Hypothalamus (tissue), 51 donors: ENCODE measurements at regions not wholly inside any gene's neighbourhood (a gene's known extent, or its start where the extent isn't known, plus 50 kb on each side); places are given as distances from the start of the nearest gene placed in this dataset.

Source experiments
- DNase-seq, 51 donors: peaks; one replicate each; lab custom pipeline; 2025; lab: John Stamatoyannopoulos, UW

GRCh38 chr3:73727854-73728253 is 103.1 kb upstream of the PDZRN3 start:
- peak in 1 of 51 donors; percentile 33 for DNase-seq

GRCh38 chr3:73727117-73727821 is 102.5 kb upstream of the PDZRN3 start:
- DNase-seq = peak in 3 of 51 donors; percentile 10 to 35 (median 22)

GRCh38 chr3:73723596-73723995 is 98.9 kb upstream of the PDZRN3 start:
- no peak for DNase-seq

DNA sequence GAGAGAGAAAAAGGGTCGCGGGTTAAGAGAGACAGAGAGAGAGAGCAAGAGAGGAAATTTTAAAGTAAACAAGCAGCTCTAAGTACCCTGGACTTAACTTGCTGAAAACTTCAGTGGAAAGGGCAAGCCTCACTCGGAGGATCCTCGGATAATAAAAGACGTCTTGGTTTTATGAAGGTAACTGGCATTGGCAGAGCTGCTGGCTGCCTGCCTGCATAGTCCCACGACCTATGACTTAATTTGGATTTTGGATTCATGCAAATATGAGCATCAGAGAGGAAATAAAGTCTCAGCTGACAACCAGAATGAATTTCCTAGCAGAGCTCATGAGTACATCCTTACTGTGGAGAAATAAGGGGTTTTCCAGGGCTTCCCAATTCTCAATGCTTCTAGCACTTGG is 95.1 kb upstream of the PDZRN3 start:
- peak in 4 of 51 donors; percentile 1 to 56 (median 5) for DNase-seq

- peak in 1 of 51 donors; percentile 56 for DNase-seq
These were observed 94.7 kb upstream of the PDZRN3 start for GRCh38 chr3:73719413-73719851.

GRCh38 chr3:73718326-73719110 is 93.8 kb upstream of the PDZRN3 start:
- no peak for DNase-seq

DNA sequence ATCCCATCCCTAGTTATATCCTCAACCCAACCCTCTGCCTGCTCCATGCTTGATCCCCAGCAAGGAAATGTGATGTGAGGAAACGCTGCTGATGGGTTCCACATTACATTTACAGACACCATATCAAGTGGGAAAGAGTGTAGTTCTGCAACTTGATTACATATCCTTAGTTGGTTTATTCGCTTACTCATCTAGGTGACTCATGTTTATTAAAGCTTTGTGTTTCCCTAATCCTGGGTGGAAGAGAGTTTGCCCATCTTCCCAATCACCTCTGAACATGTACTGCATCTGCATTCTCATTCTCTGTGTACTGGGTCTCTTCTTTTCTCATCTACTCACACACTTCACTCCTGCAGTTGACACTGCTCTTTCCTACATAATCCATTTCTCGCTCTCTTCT is 91.7 kb upstream of the PDZRN3 start:
- DNase-seq = no peak

- no peak for DNase-seq
These were observed 85.6 kb upstream of the PDZRN3 start for GRCh38 chr3:73710340-73710739.

- DNase-seq = no peak
These were observed 85.0 kb upstream of the PDZRN3 start for GRCh38 chr3:73709712-73710111.

DNA sequence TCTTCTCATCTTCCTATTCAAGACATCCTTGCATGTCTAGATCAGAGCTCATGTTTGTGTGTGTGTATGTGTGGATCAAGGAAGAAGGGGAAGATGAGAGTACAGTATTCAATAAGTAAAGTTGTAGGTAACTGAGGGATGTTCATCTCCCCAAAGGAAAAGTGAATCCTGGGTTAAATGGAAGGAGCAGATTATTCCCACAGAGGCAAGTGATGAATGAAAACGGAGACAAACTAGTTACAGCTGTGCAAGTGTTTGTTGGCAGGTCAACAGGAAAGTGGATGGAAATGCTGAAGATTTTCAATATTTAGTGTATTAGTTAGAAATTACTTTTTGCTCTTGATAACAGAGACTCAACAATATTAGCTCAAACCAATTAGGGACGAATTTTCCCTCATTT is 84.2 kb upstream of the PDZRN3 start:
- no peak for DNase-seq

GRCh38 chr3:73707772-73708171 is 83.0 kb upstream of the PDZRN3 start:
- DNase-seq = no peak

GRCh38 chr3:73706771-73707170 is 82.0 kb upstream of the PDZRN3 start:
- DNase-seq = no peak

GRCh38 chr3:73705792-73706191 is 81.1 kb upstream of the PDZRN3 start:
- DNase-seq = no peak

DNA sequence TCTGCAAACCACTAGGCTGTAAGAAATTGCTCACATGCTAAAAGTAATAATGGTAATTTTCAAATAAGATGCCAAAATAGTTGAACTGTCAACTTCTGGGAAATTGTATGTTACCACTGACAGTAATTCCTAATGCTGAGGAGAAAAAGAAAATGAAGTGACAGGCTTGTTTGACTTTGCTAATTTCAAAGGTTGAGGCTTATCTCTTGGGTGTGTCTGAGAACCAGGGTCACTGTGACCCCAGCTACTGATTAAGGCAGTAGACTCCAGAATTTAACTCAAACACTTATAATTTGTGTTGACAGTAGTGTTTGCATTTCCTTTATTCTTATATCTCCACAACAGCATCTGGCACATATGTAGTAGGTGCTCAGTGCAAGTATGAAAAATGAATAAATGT is 74.6 kb upstream of the PDZRN3 start:
- DNase-seq = no peak

GRCh38 chr3:73697020-73697419 is 72.3 kb upstream of the PDZRN3 start:
- no peak for DNase-seq

DNA sequence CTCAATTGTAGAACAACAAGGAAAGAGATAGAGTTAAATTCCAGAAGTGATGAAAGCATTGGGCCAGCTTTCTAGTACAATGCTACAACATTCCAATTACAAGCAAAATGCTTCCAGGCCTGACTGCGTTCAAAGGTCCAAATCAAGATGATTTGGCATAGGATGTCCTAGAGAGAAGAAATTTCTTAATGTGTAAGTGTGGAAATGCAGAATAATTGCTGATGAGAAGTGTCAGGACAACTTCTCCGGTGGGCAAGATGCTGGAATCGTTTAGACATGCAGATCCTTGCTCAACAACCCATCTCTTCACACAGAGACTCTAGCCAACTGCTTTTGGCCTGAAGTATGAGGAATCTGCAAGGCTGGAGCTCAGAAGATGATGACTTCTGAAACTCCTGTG is 71.1 kb upstream of the PDZRN3 start:
- no peak for DNase-seq

- DNase-seq = no peak
These were observed 70.4 kb upstream of the PDZRN3 start for GRCh38 chr3:73694983-73695757.

DNA sequence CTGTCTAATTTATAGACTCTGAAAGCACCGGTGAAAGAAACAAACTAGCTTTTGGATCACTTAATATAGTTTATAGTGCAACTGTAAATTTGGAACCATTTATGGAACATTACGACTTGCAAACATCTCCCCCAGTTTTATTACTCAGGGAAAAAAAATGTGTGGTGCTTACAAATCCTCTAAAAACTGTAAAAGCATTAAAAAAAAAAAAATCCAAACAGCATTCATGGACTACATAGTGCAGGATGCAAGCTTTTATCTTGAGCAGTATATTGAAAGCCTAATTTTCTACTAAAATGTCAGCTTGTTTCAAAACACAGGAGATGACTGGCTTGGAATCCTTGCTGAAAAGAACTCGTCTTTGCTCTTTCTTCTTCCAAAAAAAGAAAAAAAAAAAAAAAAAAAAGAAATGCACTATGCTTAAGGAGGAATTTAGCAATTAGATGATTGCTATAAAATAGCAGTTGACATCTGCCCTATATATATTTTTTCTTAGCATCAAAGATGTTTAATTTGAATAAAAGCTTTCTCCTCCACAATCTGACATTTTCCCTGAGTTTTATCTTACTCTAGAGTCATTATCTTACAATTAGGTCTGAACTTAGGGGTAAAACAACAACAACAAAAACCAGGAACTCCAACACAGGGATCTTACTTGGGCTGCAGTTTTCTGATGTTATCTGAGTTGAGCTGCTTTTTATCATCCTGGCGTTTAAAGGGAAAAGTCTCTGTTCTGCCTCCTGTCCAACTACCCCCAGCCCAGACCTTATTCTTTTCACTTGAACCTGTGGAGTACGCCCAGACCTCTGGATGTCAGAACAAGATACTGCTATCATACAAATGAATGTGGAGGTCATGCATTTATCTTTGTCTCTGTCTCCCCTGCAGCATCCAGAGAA is 62.6 kb upstream of the PDZRN3 start:
- no peak for DNase-seq

GRCh38 chr3:73685061-73685460 is 60.3 kb upstream of the PDZRN3 start:
- DNase-seq = no peak

DNA sequence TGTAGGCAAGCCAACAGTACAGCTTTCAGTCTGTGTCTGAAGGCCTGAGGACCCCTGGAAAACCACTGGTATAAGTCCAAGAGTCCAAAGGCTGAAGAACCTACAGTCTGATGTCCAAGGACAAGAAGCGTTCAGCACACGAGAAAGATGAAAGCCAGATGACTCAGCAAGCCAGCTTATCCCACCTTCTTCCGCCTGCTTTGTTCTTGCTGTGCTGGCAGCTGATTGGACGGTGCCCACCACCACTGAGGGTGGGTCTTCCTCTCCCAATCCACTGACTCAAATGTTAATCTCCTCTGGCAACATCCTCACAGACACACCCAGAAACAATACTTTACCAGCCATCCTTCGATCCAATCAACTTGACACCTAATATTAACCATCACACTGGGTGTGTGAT is 59.0 kb upstream of the PDZRN3 start:
- no peak for DNase-seq
